DMS153 (cell line): ENCODE measurements at regions not wholly inside any gene's neighbourhood (a gene's known extent, or its start where the extent isn't known, plus 50 kb on each side); places are given as distances from the start of the nearest gene placed in this dataset.

ENCODE experiments used
- DNase-seq: peaks from one replicate; lab custom pipeline; 2025; lab: John Stamatoyannopoulos, UW

- no peak for DNase-seq
These were observed 530.3 kb upstream of the MEX3C start for GRCh38 chr18:51727780-51728179.

GRCh38 chr18:51731070-51731469 lies 533.6 kb upstream of the MEX3C start:
- no peak for DNase-seq

GRCh38 chr18:51734576-51734975 lies 537.1 kb upstream of the MEX3C start:
- no peak for DNase-seq

GRCh38 chr18:51739044-51739666 lies 541.7 kb upstream of the MEX3C start:
- DNase-seq = no peak

GRCh38 chr18:51751901-51752300 lies 554.4 kb upstream of the MEX3C start:
- DNase-seq = no peak

- DNase-seq = no peak
These were observed 556.0 kb upstream of the MEX3C start for GRCh38 chr18:51753365-51754057.

- DNase-seq = no peak
These were observed 557.1 kb upstream of the MEX3C start for GRCh38 chr18:51754566-51754965.

- no peak for DNase-seq
These were observed 559.9 kb upstream of the MEX3C start for GRCh38 chr18:51757255-51757924.

GRCh38 chr18:51762373-51762772 lies 564.9 kb upstream of the MEX3C start:
- no peak for DNase-seq

- DNase-seq = no peak
These were observed 568.3 kb upstream of the MEX3C start for GRCh38 chr18:51765606-51766360.

GRCh38 chr18:51767293-51767692 lies 569.8 kb upstream of the MEX3C start:
- no peak for DNase-seq

GRCh38 chr18:51778115-51778514 lies 561.9 kb upstream of the DCC start:
- no peak for DNase-seq

- DNase-seq = no peak
These were observed 550.1 kb upstream of the DCC start for GRCh38 chr18:51789871-51790270.

GRCh38 chr18:51801514-51801913 lies 538.5 kb upstream of the DCC start:
- no peak for DNase-seq

GRCh38 chr18:51802569-51803428 lies 537.2 kb upstream of the DCC start:
- no peak for DNase-seq

GRCh38 chr18:51807336-51807735 lies 532.7 kb upstream of the DCC start:
- no peak for DNase-seq

- DNase-seq = no peak
These were observed 528.1 kb upstream of the DCC start for GRCh38 chr18:51811883-51812282.

- no peak for DNase-seq
These were observed 526.3 kb upstream of the DCC start for GRCh38 chr18:51813740-51814139.

- DNase-seq = no peak
These were observed 518.4 kb upstream of the DCC start for GRCh38 chr18:51821610-51822009.

- DNase-seq = no peak
These were observed 515.3 kb upstream of the DCC start for GRCh38 chr18:51824746-51825145.

GRCh38 chr18:51833850-51834249 lies 506.1 kb upstream of the DCC start:
- DNase-seq = no peak

- DNase-seq = no peak
These were observed 491.3 kb upstream of the DCC start for GRCh38 chr18:51848702-51849101.
